WERI-Rb-1 (cell line): ENCODE measurements at regions not wholly inside any gene's neighbourhood (a gene's known extent, or its start where the extent isn't known, plus 50 kb on each side); places are given as distances from the start of the nearest gene placed in this dataset.

Experiments
- DNase-seq: peaks from one replicate; pipeline ENCODE4 v3.0.0-alpha.2; 2020
- H3K27ac ChIP-seq: fragments of 250-450 bp; sonication (Bioruptor Pico); 2 replicates; pipeline ENCODE4 v1.5.1; 2020; ENCODE audit warnings: mild to moderate bottlenecking, moderate library complexity
- H3K27me3 ChIP-seq: fragments of 250-450 bp; sonication (Bioruptor Pico); 2 replicates; pipeline ENCODE4 v1.5.1; 2021; ENCODE audit warnings: mild to moderate bottlenecking, low read depth, moderate library complexity; ENCODE audit not compliant: insufficient read depth, severe bottlenecking
- H3K36me3 ChIP-seq: fragments of 250-450 bp; sonication (Bioruptor Pico); 2 replicates; pipeline ENCODE4 v1.5.1; 2020; ENCODE audit warnings: mild to moderate bottlenecking, moderate library complexity
- H3K4me3 ChIP-seq: 2 replicates; pipeline ENCODE4 v1.5.1; 2011; ENCODE audit warnings: low read depth, mild to moderate bottlenecking, control low read depth, low read length
- H3K9me3 ChIP-seq: fragments of 250-450 bp; sonication (Bioruptor Pico); 2 replicates; pipeline ENCODE4 v1.5.1; 2021; ENCODE audit warnings: mild to moderate bottlenecking, moderate library complexity; ENCODE audit not compliant: severe bottlenecking
- CTCF ChIP-seq: IDR thresholded peaks from 2 replicates; pipeline ENCODE4 v1.5.1; 2011; ENCODE audit warnings: low read depth, mild to moderate bottlenecking, control low read depth, inconsistent platforms, low read length

DNA sequence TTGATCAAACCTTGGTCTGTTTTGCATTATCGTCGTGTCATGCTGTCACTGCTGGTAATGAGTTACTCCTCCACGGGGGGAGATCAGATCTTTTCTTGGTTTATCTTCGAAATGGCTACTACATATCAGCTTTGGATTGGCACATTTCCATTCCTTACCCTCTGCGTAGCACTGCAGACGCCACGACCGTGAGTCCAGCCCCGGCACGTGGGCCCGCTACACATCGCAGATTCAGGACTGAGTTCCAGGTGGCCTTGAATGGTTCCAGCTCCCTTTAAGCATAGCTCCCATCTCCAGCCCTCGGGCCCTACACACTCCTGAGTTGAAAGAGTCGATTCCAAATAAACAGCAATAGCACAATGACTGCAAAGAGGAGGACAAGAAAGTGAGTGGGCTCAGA, 238.6 kb upstream of the PFKP start:
- no peak for DNase-seq
- H3K9me3 ChIP-seq, result no peaks in the 10 kb centered on the region
- no peak for TF ChIP-seq CTCF
- no peak overlapping the region for H3K27ac ChIP-seq
- no peak overlapping the region for H3K4me3 ChIP-seq
- no peaks in the 10 kb centered on the region for H3K27me3 ChIP-seq
- H3K36me3 ChIP-seq, result no peaks in the 10 kb centered on the region

GRCh38 chr10:2826675-2827074, 240.7 kb upstream of the PFKP start:
- DNase-seq, result no peak
- Histone ChIP-seq H3K4me3 (no peak overlapping the region), H3K27ac (no peak overlapping the region), H3K36me3 (no peaks in the 10 kb centered on the region), H3K27me3 (no peaks in the 10 kb centered on the region), H3K9me3 (no peaks in the 10 kb centered on the region)
- TF ChIP-seq CTCF, result no peak

DNA sequence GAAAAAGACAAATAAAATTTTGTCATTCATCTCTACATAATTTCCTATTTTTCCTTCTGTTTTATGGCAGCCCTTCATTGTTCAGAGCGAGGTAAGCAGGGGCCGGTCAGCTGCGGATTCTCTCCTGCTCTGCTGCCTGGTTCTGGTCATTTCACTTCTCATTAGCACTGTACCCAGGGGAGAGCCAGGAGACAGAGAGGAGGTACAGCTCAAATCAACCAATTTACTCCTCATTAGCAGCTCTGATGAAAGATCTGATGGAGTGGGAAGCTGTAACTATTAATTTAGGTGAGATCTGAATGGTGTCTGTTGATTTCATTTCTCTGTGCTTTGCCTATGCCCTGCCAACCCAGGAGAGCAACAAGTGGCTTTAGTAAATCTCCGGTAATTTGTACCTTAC, 241.5 kb upstream of the PFKP start:
- TF ChIP-seq CTCF, result no peak

GRCh38 chr10:2817940-2818636, 249.3 kb upstream of the PFKP start:
- no peak overlapping the region for H3K4me3 ChIP-seq
- no peak for DNase-seq
- no peak overlapping the region for H3K27ac ChIP-seq
- H3K9me3 ChIP-seq, result no peaks in the 10 kb centered on the region
- H3K36me3 ChIP-seq, result no peaks in the 10 kb centered on the region
- TF ChIP-seq CTCF, result no peak
- no peaks in the 10 kb centered on the region for H3K27me3 ChIP-seq

More for the DNA sequence above, 241.5 kb upstream of the PFKP start:
- Histone ChIP-seq H3K4me3 (no peak overlapping the region), H3K36me3 (no peaks in the 10 kb centered on the region), H3K9me3 (no peaks in the 10 kb centered on the region), H3K27ac (no peak overlapping the region), H3K27me3 (no peaks in the 10 kb centered on the region)
- DNase-seq, result no peak

DNA sequence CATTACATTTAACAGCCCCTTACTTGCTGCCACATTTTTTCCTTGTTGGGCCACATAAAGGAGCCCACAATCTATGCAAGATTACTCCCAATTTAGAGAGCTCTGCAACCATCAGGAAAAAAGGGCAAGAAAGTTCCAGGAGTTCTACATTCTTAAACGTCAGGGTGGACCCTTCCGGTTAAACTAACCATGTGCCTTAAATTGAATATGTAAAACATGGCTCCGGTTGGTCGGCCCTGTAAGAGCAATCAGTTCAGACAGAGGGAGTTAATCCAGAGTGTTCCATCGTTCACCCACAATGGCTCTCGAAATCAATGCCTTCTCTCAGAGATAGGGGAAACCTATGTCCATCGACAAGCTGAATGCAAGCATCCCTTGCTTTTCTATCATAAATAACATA, 253.7 kb upstream of the PFKP start:
- no peaks in the 10 kb centered on the region for H3K36me3 ChIP-seq
- no peak overlapping the region for H3K4me3 ChIP-seq
- H3K27ac ChIP-seq, result no peak overlapping the region
- no peak for DNase-seq
- no peaks in the 10 kb centered on the region for H3K9me3 ChIP-seq
- TF ChIP-seq CTCF, result no peak
- no peaks in the 10 kb centered on the region for H3K27me3 ChIP-seq

GRCh38 chr10:2813286-2813685, 254.1 kb upstream of the PFKP start:
- H3K36me3 ChIP-seq, result no peaks in the 10 kb centered on the region
- H3K4me3 ChIP-seq, result no peak overlapping the region
- no peak for DNase-seq
- H3K27me3 ChIP-seq, result no peaks in the 10 kb centered on the region
- TF ChIP-seq CTCF, result no peak
- H3K27ac ChIP-seq, result no peak overlapping the region
- H3K9me3 ChIP-seq, result no peaks in the 10 kb centered on the region
